Naive B cell (primary cell): ENCODE measurements at regions not wholly inside any gene's neighbourhood (a gene's known extent, or its start where the extent isn't known, plus 50 kb on each side); places are given as distances from the start of the nearest gene placed in this dataset.

Experiments used
- ATAC-seq, 2 donors: fragments of 150-1000 bp; cut with Tn5 transposase; 2 replicates each; pipeline ENCODE4 v1.10.0; 2021; ENCODE audit warnings: low read depth in 2 of 2, mild to moderate bottlenecking in 2 of 2, moderate library complexity in 2 of 2
- DNase-seq: peaks from one replicate; pipeline ENCODE4 v3.0.0; 2022
- H3K27ac Mint-ChIP-seq, 6 donors: one replicate each; pipeline ENCODE4 v1.8.0; 2020 to 2022; ENCODE audit warnings: mild to moderate bottlenecking in 6 of 6, mixed read lengths in 6 of 6, moderate library complexity in 5 of 6, inconsistent platforms in 2 of 6
- H3K27me3 Mint-ChIP-seq, 3 donors: one replicate each; pipeline ENCODE4 v1.8.0; 2021 to 2022; ENCODE audit warnings: mixed read lengths in 3 of 3, mild to moderate bottlenecking in 1 of 3
- H3K36me3 Mint-ChIP-seq, 2 donors: one replicate each; pipeline ENCODE4 v1.8.0; 2020 to 2022; ENCODE audit warnings: mixed read lengths in 2 of 2, inconsistent platforms in 1 of 2, mild to moderate bottlenecking in 1 of 2
- H3K4me1 Mint-ChIP-seq, 3 donors: one replicate each; pipeline ENCODE4 v1.8.0; 2020 to 2022; ENCODE audit warnings: mixed read lengths in 3 of 3, inconsistent platforms in 1 of 3, mild to moderate bottlenecking in 1 of 3, moderate library complexity in 1 of 3
- H3K4me3 Mint-ChIP-seq, 8 donors: one replicate each; pipeline ENCODE4 v1.8.0; 2020 to 2022; ENCODE audit warnings: mild to moderate bottlenecking in 8 of 8, mixed read lengths in 8 of 8, moderate library complexity in 8 of 8, inconsistent platforms in 2 of 8
- H3K9me3 Mint-ChIP-seq, 7 donors: one replicate each; pipeline ENCODE4 v1.8.0; 2020 to 2022; ENCODE audit warnings: mixed read lengths in 7 of 7, mild to moderate bottlenecking in 5 of 7, inconsistent platforms in 2 of 7, moderate library complexity in 1 of 7

GRCh38 chr7:80330434-80330833 is 181.4 kb downstream of the GNAT3 start:
- H3K4me1 Mint-ChIP-seq: no peaks in the 10 kb centered on the region
- no peaks in the 10 kb centered on the region for H3K36me3 Mint-ChIP-seq
- no peak overlapping the region for H3K27ac Mint-ChIP-seq
- ATAC-seq: no peak
- no peak for DNase-seq
- no peak overlapping the region for H3K4me3 Mint-ChIP-seq
- H3K9me3 Mint-ChIP-seq: peaks cover 0 to 9% (median 0%) of the 10 kb centered on the region in 7 donors
- no peaks in the 10 kb centered on the region for H3K27me3 Mint-ChIP-seq

GRCh38 chr7:80324032-80324431 is 187.8 kb downstream of the GNAT3 start:
- Mint-ChIP-seq H3K4me3 (no peak overlapping the region), H3K27ac (no peak overlapping the region), H3K36me3 (no peaks in the 10 kb centered on the region), H3K9me3 (peaks cover 0 to 9% (median 0%) of the 10 kb centered on the region in 7 donors), H3K4me1 (no peaks in the 10 kb centered on the region), H3K27me3 (no peaks in the 10 kb centered on the region)
- DNase-seq (no peak), ATAC-seq (no peak)

- no peaks in the 10 kb centered on the region for H3K9me3 Mint-ChIP-seq
- no peak for DNase-seq
- H3K36me3 Mint-ChIP-seq: no peaks in the 10 kb centered on the region
Measured at GRCh38 chr7:80319461-80319860, 184.8 kb downstream of the GNAI1 start.

GRCh38 chr7:80318081-80318480 is 183.4 kb downstream of the GNAI1 start:
- no peak for DNase-seq
- H3K4me1 Mint-ChIP-seq: no peaks in the 10 kb centered on the region
- H3K9me3 Mint-ChIP-seq: no peaks in the 10 kb centered on the region
- H3K36me3 Mint-ChIP-seq: no peaks in the 10 kb centered on the region
- ATAC-seq: no peak
- no peak overlapping the region for H3K4me3 Mint-ChIP-seq
- H3K27ac Mint-ChIP-seq: no peak overlapping the region
- no peaks in the 10 kb centered on the region for H3K27me3 Mint-ChIP-seq

More at GRCh38 chr7:80319461-80319860, 184.8 kb downstream of the GNAI1 start:
- no peak for ATAC-seq
- Mint-ChIP-seq H3K27ac (no peak overlapping the region), H3K27me3 (no peaks in the 10 kb centered on the region), H3K4me1 (no peaks in the 10 kb centered on the region), H3K4me3 (no peak overlapping the region)

- no peaks in the 10 kb centered on the region for H3K36me3 Mint-ChIP-seq
- no peak overlapping the region for H3K27ac Mint-ChIP-seq
- H3K4me1 Mint-ChIP-seq: no peaks in the 10 kb centered on the region
- no peaks in the 10 kb centered on the region for H3K27me3 Mint-ChIP-seq
- ATAC-seq (no peak), DNase-seq (no peak)
- no peaks in the 10 kb centered on the region for H3K9me3 Mint-ChIP-seq
- H3K4me3 Mint-ChIP-seq: no peak overlapping the region
Measured at GRCh38 chr7:80316811-80317210, 182.2 kb downstream of the GNAI1 start.

GRCh38 chr7:80313716-80314115 is 179.1 kb downstream of the GNAI1 start:
- DNase-seq (no peak), ATAC-seq (no peak)
- no peak overlapping the region for H3K4me3 Mint-ChIP-seq
- H3K9me3 Mint-ChIP-seq: no peaks in the 10 kb centered on the region
- no peaks in the 10 kb centered on the region for H3K4me1 Mint-ChIP-seq
- H3K27me3 Mint-ChIP-seq: no peaks in the 10 kb centered on the region
- H3K27ac Mint-ChIP-seq: no peak overlapping the region
- H3K36me3 Mint-ChIP-seq: no peaks in the 10 kb centered on the region

- no peak for ATAC-seq
Measured at GRCh38 chr7:80313067-80313626, 178.5 kb downstream of the GNAI1 start.

GRCh38 chr7:80312139-80312661 is 177.6 kb downstream of the GNAI1 start:
- no peak for DNase-seq
- Mint-ChIP-seq H3K9me3 (no peaks in the 10 kb centered on the region), H3K4me3 (no peak overlapping the region), H3K27me3 (no peaks in the 10 kb centered on the region), H3K27ac (no peak overlapping the region), H3K4me1 (no peaks in the 10 kb centered on the region), H3K36me3 (no peaks in the 10 kb centered on the region)
- no peak for ATAC-seq

More at GRCh38 chr7:80313067-80313626, 178.5 kb downstream of the GNAI1 start:
- H3K36me3 Mint-ChIP-seq: no peaks in the 10 kb centered on the region
- H3K4me3 Mint-ChIP-seq: no peak overlapping the region
- H3K4me1 Mint-ChIP-seq: no peaks in the 10 kb centered on the region
- H3K27me3 Mint-ChIP-seq: no peaks in the 10 kb centered on the region
- DNase-seq: no peak
- no peaks in the 10 kb centered on the region for H3K9me3 Mint-ChIP-seq
- no peak overlapping the region for H3K27ac Mint-ChIP-seq

- no peaks in the 10 kb centered on the region for H3K9me3 Mint-ChIP-seq
- no peak overlapping the region for H3K4me3 Mint-ChIP-seq
- no peak for ATAC-seq
- no peaks in the 10 kb centered on the region for H3K27me3 Mint-ChIP-seq
- H3K36me3 Mint-ChIP-seq: no peaks in the 10 kb centered on the region
- DNase-seq: no peak
- no peak overlapping the region for H3K27ac Mint-ChIP-seq
- H3K4me1 Mint-ChIP-seq: no peaks in the 10 kb centered on the region
Measured at GRCh38 chr7:80311313-80311712, 176.7 kb downstream of the GNAI1 start.

- Mint-ChIP-seq H3K4me1 (no peaks in the 10 kb centered on the region), H3K27me3 (no peaks in the 10 kb centered on the region), H3K36me3 (no peaks in the 10 kb centered on the region), H3K4me3 (no peak overlapping the region), H3K9me3 (no peaks in the 10 kb centered on the region), H3K27ac (no peak overlapping the region)
- no peak for DNase-seq
- no peak for ATAC-seq
Measured at GRCh38 chr7:80309971-80310549, 175.4 kb downstream of the GNAI1 start.

- Mint-ChIP-seq H3K36me3 (no peaks in the 10 kb centered on the region), H3K9me3 (no peaks in the 10 kb centered on the region), H3K27me3 (no peaks in the 10 kb centered on the region), H3K4me1 (no peaks in the 10 kb centered on the region), H3K27ac (no peak overlapping the region), H3K4me3 (no peak overlapping the region)
- DNase-seq (no peak), ATAC-seq (no peak)
Measured at GRCh38 chr7:80309377-80309776, 174.7 kb downstream of the GNAI1 start.

- Mint-ChIP-seq H3K9me3 (no peaks in the 10 kb centered on the region), H3K36me3 (no peaks in the 10 kb centered on the region), H3K27ac (no peak overlapping the region), H3K4me3 (no peak overlapping the region), H3K27me3 (no peaks in the 10 kb centered on the region), H3K4me1 (no peaks in the 10 kb centered on the region)
- no peak for ATAC-seq
- DNase-seq: no peak
Measured at GRCh38 chr7:80307227-80307856, 172.7 kb downstream of the GNAI1 start.

- Mint-ChIP-seq H3K36me3 (no peaks in the 10 kb centered on the region), H3K9me3 (peaks cover 0 to 1% (median 0%) of the 10 kb centered on the region in 7 donors)
- no peak for DNase-seq
Measured at GRCh38 chr7:80303315-80303714, 168.7 kb downstream of the GNAI1 start.

GRCh38 chr7:80302636-80303035 is 168.0 kb downstream of the GNAI1 start:
- H3K27ac Mint-ChIP-seq: no peak overlapping the region
- no peak for DNase-seq
- H3K9me3 Mint-ChIP-seq: peaks cover 0 to 1% (median under 1%) of the 10 kb centered on the region in 7 donors
- no peak for ATAC-seq
- H3K4me3 Mint-ChIP-seq: no peak overlapping the region
- H3K27me3 Mint-ChIP-seq: no peaks in the 10 kb centered on the region
- H3K4me1 Mint-ChIP-seq: no peaks in the 10 kb centered on the region
- H3K36me3 Mint-ChIP-seq: no peaks in the 10 kb centered on the region

More at GRCh38 chr7:80303315-80303714, 168.7 kb downstream of the GNAI1 start:
- no peaks in the 10 kb centered on the region for H3K4me1 Mint-ChIP-seq
- no peak overlapping the region for H3K4me3 Mint-ChIP-seq
- ATAC-seq: no peak
- H3K27me3 Mint-ChIP-seq: no peaks in the 10 kb centered on the region
- H3K27ac Mint-ChIP-seq: no peak overlapping the region
